Ovary (tissue), 3 donors: ENCODE measurements at regions not wholly inside any gene's neighbourhood (a gene's known extent, or its start where the extent isn't known, plus 50 kb on each side); places are given as distances from the start of the nearest gene placed in this dataset.

Experiments used
- CTCF ChIP-seq, 3 donors: fragments of 450-650 bp in 2 of 3; fragments of 200-600 bp in 1 of 3; IDR thresholded peaks; one replicate each; pipeline versions ENCODE4 v1.5.1 to v1.8.0; 2016 to 2022; ENCODE audit warnings: antibody characterized with exemption in 3 of 3, mild to moderate bottlenecking in 1 of 3
- EP300 ChIP-seq: sonication (generic); formaldehyde crosslinking; IDR thresholded peaks from one replicate; pipeline ENCODE4 v1.6.1; 2017; ENCODE audit warnings: antibody characterized with exemption
- POLR2A ChIP-seq: fragments of 450-650 bp; IDR thresholded peaks from one replicate; pipeline ENCODE4 v1.6.1; 2017; ENCODE audit warnings: antibody characterized with exemption, mild to moderate bottlenecking, moderate library complexity
- donor health status: DM: no; HTN: no; CAD: no.

GRCh38 chr12:127657036-127657435 lies 609.9 kb upstream of the TMEM132C start:
- TF ChIP-seq CTCF (IDR thresholded peaks at IDR 0.05) (no peak), EP300 (no peak), POLR2A (no peak)
